ENCODE measurements at regions not wholly inside any gene's neighbourhood (a gene's known extent, or its start where the extent isn't known, plus 50 kb on each side); places are given as distances from the start of the nearest gene placed in this dataset.
"Not testable (repeated sequence)": the region's sequence is repeated elsewhere in the genome, so short reads cannot be mapped to it uniquely, and the experiment has no call there.

- H3K4me1 Mint-ChIP-seq (ENCODE audit: low read depth) = peaks cover 16% of the 10 kb centered on the region
- DNase-seq = no peak
- no peak overlapping the region for H3K4me3 Mint-ChIP-seq
- no peak overlapping the region for H3K27ac Mint-ChIP-seq
- H3K36me3 Mint-ChIP-seq (ENCODE audit: low read depth) = no peaks in the 10 kb centered on the region
- no peaks in the 10 kb centered on the region for H3K9me3 Mint-ChIP-seq
- TF ChIP-seq CTCF (IDR thresholded peaks at IDR 0.05) = no peak
- H3K27me3 Mint-ChIP-seq (ENCODE audit: insufficient read depth) = peaks cover 7% of the 10 kb centered on the region
Measured at GRCh38 chr13:44054525-44054924, 174.8 kb downstream of the LACC1 start.

- H3K4me3 Mint-ChIP-seq; H3K36me3 Mint-ChIP-seq (ENCODE audit: low read depth); H3K9me3 Mint-ChIP-seq; DNase-seq; H3K27ac Mint-ChIP-seq; H3K27me3 Mint-ChIP-seq (ENCODE audit: insufficient read depth): not testable (repeated sequence)
- peaks cover 16% of the 10 kb centered on the region for H3K4me1 Mint-ChIP-seq (ENCODE audit: low read depth)
Measured at GRCh38 chr13:44055681-44056080, 176.0 kb downstream of the LACC1 start.

- H3K9me3 Mint-ChIP-seq = no peaks in the 10 kb centered on the region
- no peaks in the 10 kb centered on the region for H3K36me3 Mint-ChIP-seq (ENCODE audit: low read depth)
- peaks cover 10% of the 10 kb centered on the region for H3K27me3 Mint-ChIP-seq (ENCODE audit: insufficient read depth)
- no peak overlapping the region for H3K27ac Mint-ChIP-seq
- H3K4me3 Mint-ChIP-seq = no peak overlapping the region
- no peak for TF ChIP-seq CTCF (IDR thresholded peaks at IDR 0.05)
- DNase-seq = no peak
- peaks cover 5% of the 10 kb centered on the region for H3K4me1 Mint-ChIP-seq (ENCODE audit: low read depth)
Measured at GRCh38 chr13:44058067-44058466, 178.4 kb downstream of the LACC1 start.

- Mint-ChIP-seq H3K4me3 (no peak overlapping the region), H3K27ac (no peak overlapping the region), H3K27me3 (ENCODE audit: insufficient read depth) (peaks cover 5% of the 10 kb centered on the region), H3K9me3 (no peaks in the 10 kb centered on the region), H3K4me1 (ENCODE audit: low read depth) (no peaks in the 10 kb centered on the region; the same call in 1 of the 2 replicates), H3K36me3 (ENCODE audit: low read depth) (no peaks in the 10 kb centered on the region)
- no peak for DNase-seq
- TF ChIP-seq CTCF (IDR thresholded peaks at IDR 0.05) = no peak
Measured at GRCh38 chr13:44058624-44059215, 179.0 kb downstream of the LACC1 start.

- Mint-ChIP-seq H3K27ac (no peak overlapping the region), H3K27me3 (ENCODE audit: insufficient read depth) (peaks cover 9% of the 10 kb centered on the region), H3K9me3 (peaks cover 2% of the 10 kb centered on the region; the same call in 1 of the 2 replicates), H3K4me1 (ENCODE audit: low read depth) (no peaks in the 10 kb centered on the region; the same call in 1 of the 2 replicates), H3K4me3 (no peak overlapping the region), H3K36me3 (ENCODE audit: low read depth) (peaks cover 3% of the 10 kb centered on the region; the same call in 1 of the 2 replicates)
- no peak for TF ChIP-seq CTCF (IDR thresholded peaks at IDR 0.05)
- no peak for DNase-seq
Measured at GRCh38 chr13:44061876-44062275, 182.2 kb downstream of the LACC1 start.

- H3K4me3 Mint-ChIP-seq = no peak overlapping the region
- H3K4me1 Mint-ChIP-seq (ENCODE audit: low read depth) = peaks cover 5% of the 10 kb centered on the region
- peaks cover 9% of the 10 kb centered on the region for H3K27me3 Mint-ChIP-seq (ENCODE audit: insufficient read depth)
- H3K27ac Mint-ChIP-seq = no peak overlapping the region
- DNase-seq = no peak
- peaks cover 4% of the 10 kb centered on the region; the same call in 1 of the 2 replicates for H3K36me3 Mint-ChIP-seq (ENCODE audit: low read depth)
- peaks cover 4% of the 10 kb centered on the region; the same call in 1 of the 2 replicates for H3K9me3 Mint-ChIP-seq
- TF ChIP-seq CTCF (IDR thresholded peaks at IDR 0.05) = no peak
Measured at GRCh38 chr13:44063467-44063866, 183.8 kb downstream of the LACC1 start.

All from HFFc6 (cell line).